Limb (tissue), 2 donors: ENCODE measurements at regions not wholly inside any gene's neighbourhood (a gene's known extent, or its start where the extent isn't known, plus 50 kb on each side); places are given as distances from the start of the nearest gene placed in this dataset.

Experiments
- DNase-seq, 2 donors: peaks; one replicate each; pipeline ENCODE4 v3.0.0-alpha.2; 2016; ENCODE audit errors: extremely low spot score in 2 of 2

GRCh38 chr10:130369645-130370381 is 233.6 kb downstream of the GLRX3 start:
- no peak for DNase-seq

DNA sequence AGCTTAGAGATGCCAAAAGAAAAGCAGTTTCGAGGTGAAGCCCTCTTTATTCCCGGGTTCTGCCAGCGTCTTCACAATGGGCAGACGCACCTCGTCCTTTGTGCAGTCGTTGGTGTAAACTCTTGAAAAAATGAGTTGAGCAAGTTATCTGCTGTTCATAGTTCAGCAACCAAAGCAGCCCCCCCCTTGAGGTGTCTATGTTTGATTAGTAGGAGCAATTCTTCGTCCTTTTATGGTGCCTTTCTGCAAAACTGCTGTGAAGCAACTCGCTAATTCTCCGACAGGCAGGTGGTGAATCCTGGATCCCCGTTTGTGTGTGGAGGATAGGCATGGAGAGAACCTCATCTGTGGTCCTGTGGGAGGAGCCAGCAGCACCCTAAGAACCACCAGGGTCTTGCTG is 234.5 kb downstream of the GLRX3 start:
- DNase-seq: no peak

DNA sequence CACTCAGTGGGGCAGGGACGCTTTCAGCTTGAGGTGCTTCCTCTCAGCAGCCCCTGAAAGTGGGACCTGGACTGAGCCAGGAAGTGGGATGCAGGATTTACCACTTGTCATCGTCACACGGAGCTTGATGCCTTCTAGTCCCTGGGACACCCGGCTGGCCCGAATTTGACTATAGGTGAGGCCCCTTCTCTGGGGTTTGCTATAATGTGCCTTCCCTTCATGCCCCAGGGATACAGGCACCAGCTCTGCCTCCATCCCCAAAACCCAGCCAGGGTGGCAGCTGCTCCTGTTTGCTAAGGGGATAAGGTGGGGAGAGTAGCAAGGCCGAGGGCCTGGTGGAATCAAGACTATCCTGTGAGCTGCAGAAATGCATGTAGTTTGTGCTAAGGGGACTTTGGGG is 235.0 kb downstream of the GLRX3 start:
- no peak for DNase-seq

- no peak for DNase-seq
Measured at GRCh38 chr10:130371666-130372065, 235.5 kb downstream of the GLRX3 start.

GRCh38 chr10:130372222-130372621 is 236.0 kb downstream of the GLRX3 start:
- no peak for DNase-seq

DNA sequence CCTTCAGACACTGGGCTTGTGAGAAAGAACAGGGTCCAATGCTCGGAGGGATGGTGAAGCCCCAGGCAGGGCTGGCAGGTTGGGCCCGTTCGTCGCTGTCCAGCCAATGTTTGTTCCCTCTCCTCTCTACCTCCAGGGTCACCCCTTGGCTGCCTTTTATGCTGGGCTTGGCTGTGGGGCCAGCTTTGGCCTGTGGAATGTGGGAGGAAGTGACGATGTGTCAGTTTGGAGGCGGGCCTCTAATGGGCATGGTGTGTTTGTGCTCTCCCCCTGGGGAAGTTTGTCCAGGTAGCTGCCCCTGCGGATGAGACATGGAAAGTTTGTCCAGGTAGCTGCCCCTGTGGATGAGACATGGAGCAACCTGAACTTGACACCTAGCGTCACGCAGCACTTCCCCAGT is 236.7 kb downstream of the GLRX3 start:
- no peak for DNase-seq

DNA sequence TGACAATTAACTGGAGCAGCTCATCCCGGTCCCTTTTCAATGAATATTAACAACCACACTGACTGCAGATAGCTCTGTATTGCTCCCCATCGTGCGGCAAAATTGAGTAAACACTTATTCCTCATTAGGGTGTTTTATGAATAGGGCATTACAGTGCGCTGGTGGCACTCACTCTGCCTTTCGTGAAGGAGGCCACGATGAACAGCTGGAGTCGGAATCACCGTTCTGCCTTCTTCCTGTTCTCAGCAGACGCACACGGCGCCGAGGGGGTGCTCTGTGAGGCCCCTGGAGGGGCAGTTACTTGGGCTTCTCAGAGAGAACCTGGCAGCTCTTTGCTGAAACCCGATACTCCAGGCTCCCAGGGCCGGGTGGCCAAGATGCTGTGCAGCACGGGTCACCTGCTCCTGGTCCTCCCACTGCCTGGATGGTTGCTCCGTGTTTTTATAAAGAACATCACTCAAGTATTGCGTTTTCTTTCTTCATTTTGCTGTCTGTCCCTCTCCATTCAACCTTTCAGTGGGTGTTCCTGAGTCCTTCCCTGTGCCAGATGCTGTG is 241.9 kb downstream of the GLRX3 start:
- DNase-seq: no peak

DNA sequence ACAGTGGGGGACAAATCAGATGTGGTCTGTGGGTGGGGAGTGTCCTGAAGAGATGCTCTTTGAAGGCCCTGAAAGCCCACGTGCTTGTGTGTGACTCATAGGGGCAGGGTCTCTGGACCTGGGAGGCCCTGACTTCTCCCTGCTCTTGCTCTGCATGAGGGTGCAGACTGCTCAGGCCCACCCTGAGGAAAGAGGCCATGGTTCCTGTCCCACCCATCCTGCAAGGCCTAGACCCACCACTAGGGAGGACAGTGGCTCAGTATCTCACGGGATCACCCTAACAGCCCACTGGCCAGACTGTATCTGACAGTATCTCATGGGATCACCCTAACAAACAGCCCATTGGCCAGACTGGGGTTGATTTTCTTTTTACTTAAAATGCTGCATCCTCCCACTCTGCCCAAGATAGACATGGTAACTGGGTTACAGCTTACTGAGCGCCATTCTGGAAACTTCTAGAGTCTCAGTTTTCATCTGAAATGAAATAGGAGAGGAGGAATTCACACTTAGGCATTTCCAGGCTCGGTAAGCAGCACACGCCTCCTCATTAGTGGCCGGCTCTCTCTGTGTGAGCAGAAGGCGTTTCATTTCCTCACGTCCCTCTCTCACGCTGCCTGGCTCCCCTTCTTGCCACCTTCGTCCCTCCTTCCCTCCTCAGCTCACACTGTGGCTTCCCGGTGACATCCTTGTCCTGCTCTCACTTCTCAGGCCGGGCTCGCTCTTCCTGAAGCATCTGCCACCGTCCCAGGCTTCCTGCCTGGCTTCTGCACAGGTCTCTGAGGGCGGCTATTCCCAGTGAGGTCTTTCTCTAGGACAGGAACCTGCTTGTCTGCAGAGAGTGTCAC is 242.6 kb downstream of the GLRX3 start:
- no peak for DNase-seq

- DNase-seq: no peak
Measured at GRCh38 chr10:130380056-130380455, 243.9 kb downstream of the GLRX3 start.

GRCh38 chr10:130382031-130382430 is 245.8 kb downstream of the GLRX3 start:
- no peak for DNase-seq

- no peak for DNase-seq
Measured at GRCh38 chr10:130387936-130388580, 251.9 kb downstream of the GLRX3 start.

DNA sequence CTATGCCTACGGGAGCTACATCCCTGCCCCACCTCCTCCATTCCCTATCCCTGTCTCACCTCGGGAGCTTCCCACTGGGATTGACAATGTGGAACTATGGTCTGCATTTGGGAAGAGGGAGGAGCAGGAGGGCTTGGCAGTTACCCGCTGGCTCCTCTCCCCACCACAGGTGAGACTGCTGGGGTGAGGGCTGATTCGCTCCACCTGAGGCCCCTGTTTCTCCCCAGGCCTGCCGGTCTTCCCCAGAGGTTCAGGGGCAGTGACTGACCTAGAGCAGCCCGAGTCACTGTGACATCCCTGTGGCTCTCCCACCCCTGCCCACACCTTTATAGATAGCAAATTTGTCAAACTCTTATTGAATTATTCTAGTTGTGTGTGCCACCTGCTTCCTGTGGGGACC is 252.6 kb downstream of the GLRX3 start:
- no peak for DNase-seq

DNA sequence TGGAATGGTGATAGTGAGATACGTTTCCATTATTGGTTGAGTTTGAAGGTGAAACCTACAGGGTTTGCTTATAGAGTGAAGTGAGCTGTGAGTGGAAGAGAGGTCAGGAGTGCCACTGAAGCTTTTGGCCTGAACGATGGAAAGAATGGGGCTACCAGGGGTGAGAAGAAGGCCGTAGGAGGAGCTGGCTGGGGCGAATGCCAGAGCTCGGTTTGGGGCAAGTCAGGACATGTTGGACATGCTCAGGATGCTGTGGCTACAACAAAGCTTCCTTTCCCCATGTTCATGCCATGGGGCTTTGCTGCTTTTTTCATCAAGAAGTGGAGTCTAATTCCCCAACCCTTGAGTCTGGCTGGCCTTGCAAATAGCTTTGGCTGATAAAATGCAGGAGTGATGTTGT is 253.7 kb downstream of the GLRX3 start:
- no peak for DNase-seq

- peak in 1 of 2 donors; percentile 6 for DNase-seq
Measured at GRCh38 chr10:130392031-130392430, 255.8 kb downstream of the GLRX3 start.

DNA sequence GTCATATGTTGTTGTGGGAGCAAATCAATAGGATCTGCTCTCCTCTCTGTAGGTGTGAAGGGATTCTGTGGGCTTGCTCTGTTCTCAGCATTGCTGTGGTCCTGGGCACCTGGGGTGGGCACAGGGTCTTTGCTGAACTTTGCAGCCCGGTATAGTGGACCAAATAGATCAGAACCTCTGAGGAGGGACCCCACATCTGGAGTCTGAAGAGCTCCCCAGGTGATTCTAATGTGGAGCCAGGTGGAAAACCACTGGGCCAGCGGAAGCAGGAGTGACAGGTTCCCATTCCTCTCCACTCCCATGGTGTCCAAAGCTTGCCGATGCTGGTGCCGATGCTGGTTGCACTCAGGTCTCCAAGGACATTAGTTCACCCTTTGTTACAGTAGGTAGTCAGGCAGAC is 257.2 kb downstream of the GLRX3 start:
- no peak for DNase-seq

DNA sequence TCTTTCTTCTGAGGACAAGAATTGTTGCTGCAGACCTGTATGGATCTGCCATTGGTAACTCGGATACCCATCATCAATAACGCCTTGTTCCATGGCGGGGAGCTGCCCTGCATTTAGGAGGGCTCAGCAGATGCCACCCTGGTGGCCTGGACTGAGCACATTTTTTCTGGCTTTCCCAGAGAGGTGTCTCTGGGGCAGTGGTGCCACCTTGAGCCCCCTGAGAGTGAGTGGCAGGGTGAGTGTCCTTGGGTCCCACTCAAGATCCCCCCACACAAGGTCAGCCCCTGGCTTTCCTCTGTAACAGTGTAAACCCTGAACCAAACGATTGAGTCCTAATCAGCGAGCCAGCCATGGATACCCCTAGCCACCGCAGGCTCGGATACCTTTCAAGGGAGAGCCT is 258.6 kb downstream of the GLRX3 start:
- no peak for DNase-seq

DNA sequence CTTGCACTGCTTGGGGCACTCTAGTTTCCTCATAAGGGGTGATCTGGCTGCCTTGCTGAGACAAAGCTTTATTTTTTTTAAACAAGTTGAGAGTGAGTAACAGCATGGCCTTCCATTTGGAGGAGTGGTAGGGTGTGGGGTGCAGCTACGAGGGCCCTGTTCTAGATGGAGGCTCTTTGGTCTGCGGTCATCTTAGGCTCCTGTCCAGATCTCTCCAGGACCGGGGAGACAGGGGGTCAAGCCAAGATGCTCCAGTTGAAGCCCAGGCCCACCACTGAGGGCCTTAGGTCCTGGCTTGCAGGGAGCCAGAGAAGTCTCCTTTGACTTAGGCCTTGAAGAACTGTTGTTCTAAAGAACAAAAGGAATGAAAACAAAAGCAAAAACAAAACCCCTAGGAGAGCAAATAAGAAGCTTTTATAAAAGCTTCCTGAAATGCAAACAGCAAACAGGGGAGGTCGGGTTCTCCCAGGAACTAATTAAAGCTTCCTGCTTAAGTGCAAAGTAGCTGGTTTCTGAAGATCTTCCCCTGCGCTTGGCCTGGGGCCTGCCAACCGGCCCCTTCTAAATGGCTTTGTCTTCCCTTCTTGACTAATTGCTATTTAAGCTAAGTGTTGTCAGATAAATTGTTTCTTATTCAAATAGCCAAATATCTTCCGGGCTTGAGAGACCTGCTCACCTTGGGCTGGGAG is 259.2 kb downstream of the GLRX3 start:
- DNase-seq: no peak

- no peak for DNase-seq
Measured at GRCh38 chr10:130396044-130396443, 259.9 kb downstream of the GLRX3 start.

GRCh38 chr10:130398090-130398994 is 262.2 kb downstream of the GLRX3 start:
- no peak for DNase-seq

DNA sequence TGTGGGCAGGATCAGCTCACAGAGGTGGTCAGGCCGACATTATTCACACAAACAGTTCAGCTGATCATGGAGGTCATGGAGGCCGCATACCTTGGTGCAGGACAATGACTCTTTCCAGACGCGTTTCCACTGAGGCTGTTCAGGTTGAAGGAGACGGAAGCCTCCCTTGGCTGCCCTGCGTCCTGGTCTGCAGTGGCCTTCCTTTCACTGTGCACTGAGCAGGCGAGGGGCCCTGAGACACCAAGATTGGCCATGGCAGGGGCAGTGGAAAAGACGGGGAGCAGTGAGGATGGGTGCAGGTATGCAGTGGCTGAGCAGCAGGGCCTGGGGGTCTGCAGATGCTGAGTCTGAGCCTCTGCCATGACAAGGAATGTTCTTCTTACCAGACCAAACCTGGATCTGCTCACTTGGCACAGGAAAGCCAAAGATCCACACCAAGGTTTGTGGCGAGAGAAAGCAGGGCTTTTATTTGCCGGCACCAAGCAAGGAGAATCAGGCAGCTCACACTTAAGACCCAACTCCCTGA is 263.3 kb downstream of the GLRX3 start:
- no peak for DNase-seq
